ENCODE measurements at regions not wholly inside any gene's neighbourhood (a gene's known extent, or its start where the extent isn't known, plus 50 kb on each side); places are given as distances from the start of the nearest gene placed in this dataset.

DNA sequence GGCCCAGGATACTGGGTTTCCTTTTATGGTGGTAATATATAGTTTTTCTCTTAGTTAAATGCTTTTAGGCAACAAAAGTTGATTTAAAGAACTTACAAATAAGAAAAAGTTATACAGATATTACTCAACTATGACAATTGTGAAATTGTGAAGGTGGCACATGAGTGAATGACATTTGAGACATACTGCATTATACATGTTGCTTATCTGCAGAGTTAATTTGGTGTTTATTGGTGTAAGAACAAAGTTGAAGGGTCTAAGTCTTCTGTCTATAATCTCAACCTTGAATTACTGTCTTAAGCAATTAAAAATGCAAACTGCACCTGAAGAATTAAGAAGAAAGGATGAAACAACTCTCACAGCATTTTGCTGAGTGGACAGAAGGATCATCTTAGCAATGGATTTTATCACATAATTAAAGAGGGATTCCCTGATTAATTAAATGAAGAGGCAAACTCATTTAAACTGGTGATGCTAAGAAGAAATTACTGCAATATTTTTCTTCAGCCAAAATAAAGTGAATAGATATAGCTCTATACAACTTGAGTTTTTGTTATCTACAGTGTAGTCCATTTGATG, 298.9 kb upstream of the TGFBR2 start:
- Histone ChIP-seq H3K4me3 (no peak overlapping the region), H3K9me2 (ENCODE audit: insufficient read depth) (peaks cover 3% of the 10 kb centered on the region; the same call in 1 of the 2 replicates), H3K27me3 (ENCODE audit: insufficient read depth) (no peaks in the 10 kb centered on the region), H3K36me3 (ENCODE audit: insufficient read depth) (no peaks in the 10 kb centered on the region), H4K20me1 (replicated peaks; ENCODE audit: insufficient read depth) (no peaks in the 10 kb centered on the region), H3K4me1 (ENCODE audit: insufficient read depth) (no peaks in the 10 kb centered on the region), H3K79me2 (replicated peaks; ENCODE audit: insufficient read depth) (no peaks in the 10 kb centered on the region), H3F3A (replicated peaks; ENCODE audit: low read depth) (no peaks in the 10 kb centered on the region), H3K27ac (ENCODE audit: low read depth) (no peak overlapping the region), H2AFZ (no peak overlapping the region), H3K4me2 (no peak overlapping the region)
- Mint-ChIP-seq H3K4me1 (no peaks in the 10 kb centered on the region), H3K4me3 (no peak overlapping the region), H3K36me3 (ENCODE audit: low read depth) (peaks cover 4% of the 10 kb centered on the region; the same call in 2 of the 3 replicates), H3K9me3 (peaks cover 6% of the 10 kb centered on the region), H3K27ac (no peak overlapping the region), H3K27me3 (ENCODE audit: insufficient read depth, low read depth, poor library complexity) (no peaks in the 10 kb centered on the region)
- no peak for ATAC-seq
- TF ChIP-seq, protein P1, sequence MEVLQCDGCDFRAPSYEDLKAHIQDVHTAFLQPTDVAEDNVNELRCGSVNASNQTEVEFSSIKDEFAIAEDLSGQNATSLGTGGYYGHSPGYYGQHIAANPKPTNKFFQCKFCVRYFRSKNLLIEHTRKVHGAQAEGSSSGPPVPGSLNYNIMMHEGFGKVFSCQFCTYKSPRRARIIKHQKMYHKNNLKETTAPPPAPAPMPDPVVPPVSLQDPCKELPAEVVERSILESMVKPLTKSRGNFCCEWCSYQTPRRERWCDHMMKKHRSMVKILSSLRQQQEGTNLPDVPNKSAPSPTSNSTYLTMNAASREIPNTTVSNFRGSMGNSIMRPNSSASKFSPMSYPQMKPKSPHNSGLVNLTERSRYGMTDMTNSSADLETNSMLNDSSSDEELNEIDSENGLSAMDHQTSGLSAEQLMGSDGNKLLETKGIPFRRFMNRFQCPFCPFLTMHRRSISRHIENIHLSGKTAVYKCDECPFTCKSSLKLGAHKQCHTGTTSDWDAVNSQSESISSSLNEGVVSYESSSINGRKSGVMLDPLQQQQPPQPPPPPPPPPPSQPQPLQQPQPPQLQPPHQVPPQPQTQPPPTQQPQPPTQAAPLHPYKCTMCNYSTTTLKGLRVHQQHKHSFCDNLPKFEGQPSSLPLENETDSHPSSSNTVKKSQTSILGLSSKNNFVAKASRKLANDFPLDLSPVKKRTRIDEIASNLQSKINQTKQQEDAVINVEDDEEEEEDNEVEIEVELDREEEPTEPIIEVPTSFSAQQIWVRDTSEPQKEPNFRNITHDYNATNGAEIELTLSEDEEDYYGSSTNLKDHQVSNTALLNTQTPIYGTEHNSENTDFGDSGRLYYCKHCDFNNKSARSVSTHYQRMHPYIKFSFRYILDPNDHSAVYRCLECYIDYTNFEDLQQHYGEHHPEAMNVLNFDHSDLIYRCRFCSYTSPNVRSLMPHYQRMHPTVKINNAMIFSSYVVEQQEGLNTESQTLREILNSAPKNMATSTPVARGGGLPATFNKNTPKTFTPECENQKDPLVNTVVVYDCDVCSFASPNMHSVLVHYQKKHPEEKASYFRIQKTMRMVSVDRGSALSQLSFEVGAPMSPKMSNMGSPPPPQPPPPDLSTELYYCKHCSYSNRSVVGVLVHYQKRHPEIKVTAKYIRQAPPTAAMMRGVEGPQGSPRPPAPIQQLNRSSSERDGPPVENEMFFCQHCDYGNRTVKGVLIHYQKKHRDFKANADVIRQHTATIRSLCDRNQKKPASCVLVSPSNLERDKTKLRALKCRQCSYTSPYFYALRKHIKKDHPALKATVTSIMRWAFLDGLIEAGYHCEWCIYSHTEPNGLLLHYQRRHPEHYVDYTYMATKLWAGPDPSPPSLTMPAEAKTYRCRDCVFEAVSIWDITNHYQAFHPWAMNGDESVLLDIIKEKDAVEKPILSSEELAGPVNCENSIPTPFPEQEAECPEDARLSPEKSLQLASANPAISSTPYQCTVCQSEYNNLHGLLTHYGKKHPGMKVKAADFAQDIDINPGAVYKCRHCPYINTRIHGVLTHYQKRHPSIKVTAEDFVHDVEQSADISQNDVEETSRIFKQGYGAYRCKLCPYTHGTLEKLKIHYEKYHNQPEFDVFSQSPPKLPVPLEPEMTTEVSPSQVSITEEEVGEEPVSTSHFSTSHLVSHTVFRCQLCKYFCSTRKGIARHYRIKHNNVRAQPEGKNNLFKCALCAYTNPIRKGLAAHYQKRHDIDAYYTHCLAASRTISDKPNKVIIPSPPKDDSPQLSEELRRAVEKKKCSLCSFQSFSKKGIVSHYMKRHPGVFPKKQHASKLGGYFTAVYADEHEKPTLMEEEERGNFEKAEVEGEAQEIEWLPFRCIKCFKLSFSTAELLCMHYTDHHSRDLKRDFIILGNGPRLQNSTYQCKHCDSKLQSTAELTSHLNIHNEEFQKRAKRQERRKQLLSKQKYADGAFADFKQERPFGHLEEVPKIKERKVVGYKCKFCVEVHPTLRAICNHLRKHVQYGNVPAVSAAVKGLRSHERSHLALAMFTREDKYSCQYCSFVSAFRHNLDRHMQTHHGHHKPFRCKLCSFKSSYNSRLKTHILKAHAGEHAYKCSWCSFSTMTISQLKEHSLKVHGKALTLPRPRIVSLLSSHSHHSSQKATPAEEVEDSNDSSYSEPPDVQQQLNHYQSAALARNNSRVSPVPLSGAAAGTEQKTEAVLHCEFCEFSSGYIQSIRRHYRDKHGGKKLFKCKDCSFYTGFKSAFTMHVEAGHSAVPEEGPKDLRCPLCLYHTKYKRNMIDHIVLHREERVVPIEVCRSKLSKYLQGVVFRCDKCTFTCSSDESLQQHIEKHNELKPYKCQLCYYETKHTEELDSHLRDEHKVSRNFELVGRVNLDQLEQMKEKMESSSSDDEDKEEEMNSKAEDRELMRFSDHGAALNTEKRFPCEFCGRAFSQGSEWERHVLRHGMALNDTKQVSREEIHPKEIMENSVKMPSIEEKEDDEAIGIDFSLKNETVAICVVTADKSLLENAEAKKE (CRISPR knock-in tag; IDR thresholded peaks at IDR 0.05): no peak
- no peak for TF ChIP-seq REST (IDR thresholded peaks at IDR 0.05; ENCODE audit: unreplicated experiment)
- TF ChIP-seq POLR2AphosphoS5 (IDR thresholded peaks at IDR 0.05; ENCODE audit: low read depth): no peak
- DNase-seq (ENCODE audit: low spot score): no peak

All from GM23338 (cell line).